Fibroblast of skin of left quadriceps (primary cell): ENCODE measurements at regions not wholly inside any gene's neighbourhood (a gene's known extent, or its start where the extent isn't known, plus 50 kb on each side); places are given as distances from the start of the nearest gene placed in this dataset.
"Not testable (repeated sequence)": the region's sequence is repeated elsewhere in the genome, so short reads cannot be mapped to it uniquely, and the experiment has no call there.

Source experiments
- DNase-seq, 2 experiments: peaks; one replicate each; pipeline ENCODE4 v3.0.0-alpha.2; 2013; ENCODE audit warnings: low read depth in 2 of 2

DNA sequence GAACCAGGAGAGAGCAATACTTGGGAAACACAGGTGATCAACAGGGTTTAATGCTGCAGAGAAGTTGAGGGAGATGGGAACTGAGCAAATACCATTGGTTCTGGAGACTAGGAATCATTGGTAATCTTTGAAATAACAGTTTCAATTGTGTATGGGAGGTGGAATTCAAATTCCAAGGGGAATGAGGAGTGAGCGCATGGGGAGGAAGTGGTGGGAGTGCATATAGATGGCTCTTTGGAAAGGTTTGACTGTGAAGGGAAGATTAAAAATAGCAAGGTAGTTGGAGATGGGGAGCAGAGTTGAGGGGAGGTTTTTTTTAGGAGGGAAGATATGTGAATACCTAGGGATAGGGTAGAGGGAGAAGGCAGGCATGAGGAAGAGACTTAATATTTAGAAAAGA, 51.1 kb upstream of the ROPN1 start:
- no peak for DNase-seq

- no peak for DNase-seq
Observed at GRCh38 chr3:124044956-124045355, 53.0 kb upstream of the ROPN1 start.

DNA sequence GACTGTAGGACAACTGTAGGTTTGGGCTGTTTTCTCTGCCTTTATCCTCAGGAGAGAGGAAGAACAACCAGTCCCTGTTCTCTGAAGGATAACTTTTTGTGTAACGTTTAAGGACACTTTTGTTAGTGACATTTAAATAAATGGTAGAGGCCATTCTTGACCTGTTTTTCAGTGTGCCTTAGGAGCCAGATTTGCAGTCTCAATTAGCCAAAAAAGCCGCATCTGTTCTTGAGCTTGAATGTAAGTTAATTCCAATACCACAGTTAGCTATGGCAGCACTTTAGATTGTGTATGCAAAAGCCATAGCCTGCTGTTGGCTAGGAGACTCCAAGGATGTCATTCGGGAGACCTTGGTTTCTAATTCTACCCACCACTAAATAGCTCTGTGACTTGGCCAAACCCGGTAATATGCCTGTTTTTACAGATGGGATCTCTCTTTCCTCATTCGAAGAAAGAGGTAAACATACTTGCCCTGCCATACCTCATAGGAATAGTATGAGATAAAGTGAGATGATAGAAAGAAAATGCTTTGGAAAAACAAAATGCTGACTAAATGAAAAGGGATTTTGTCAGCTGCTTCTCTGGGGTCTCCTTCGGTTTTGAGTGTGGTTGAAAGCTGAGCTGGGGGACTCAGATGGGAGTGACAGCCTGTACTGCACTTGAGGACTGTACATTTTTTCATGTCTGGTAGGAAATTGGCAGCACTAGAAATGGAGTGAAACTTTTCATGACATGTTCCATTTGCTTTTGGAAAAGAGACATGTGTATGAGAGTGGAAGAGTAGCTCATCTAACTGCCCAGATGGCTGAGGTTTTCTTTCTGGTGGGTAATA, 57.3 kb upstream of the ROPN1 start:
- DNase-seq: no peak

DNA sequence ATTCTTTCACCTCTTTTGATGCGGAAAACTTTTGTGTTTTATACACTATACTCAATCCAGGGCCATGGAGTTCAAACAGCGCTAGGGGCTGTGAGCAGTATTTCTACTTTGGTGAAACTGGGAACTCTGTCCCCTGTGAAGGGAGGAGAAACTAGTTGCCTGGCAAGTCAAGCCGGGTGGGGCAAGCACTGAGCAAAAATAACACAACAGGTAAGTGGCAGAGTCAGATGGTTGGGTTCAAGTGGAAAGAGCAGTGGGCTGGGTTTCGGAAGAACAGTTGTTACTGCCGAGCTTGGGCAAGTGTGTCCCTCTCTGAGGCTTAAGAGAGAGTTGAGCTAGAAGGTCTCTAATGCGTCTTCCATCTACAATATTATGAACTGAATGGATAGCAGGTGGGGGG, 59.7 kb upstream of the ROPN1 start:
- DNase-seq: no peak

DNA sequence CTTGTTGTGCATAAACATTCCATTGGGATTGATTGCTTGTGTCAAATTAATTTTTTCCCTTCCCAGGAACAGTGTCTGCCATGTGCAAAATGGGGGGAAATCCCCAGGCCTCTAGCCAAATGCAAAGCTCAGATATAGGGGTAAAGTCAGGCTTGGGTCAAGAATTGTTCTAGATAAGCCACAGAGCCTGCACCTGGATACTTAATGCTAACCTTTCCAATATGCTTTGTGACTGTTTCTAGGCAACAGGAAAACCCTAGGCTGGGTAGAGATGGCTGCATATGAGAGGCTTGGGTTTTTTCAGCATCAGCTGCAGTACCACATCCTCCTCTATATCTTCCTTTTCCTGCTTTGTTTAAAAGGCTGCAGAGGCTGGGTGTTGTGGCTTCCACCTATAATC, 61.9 kb upstream of the ROPN1 start:
- no peak for DNase-seq

DNA sequence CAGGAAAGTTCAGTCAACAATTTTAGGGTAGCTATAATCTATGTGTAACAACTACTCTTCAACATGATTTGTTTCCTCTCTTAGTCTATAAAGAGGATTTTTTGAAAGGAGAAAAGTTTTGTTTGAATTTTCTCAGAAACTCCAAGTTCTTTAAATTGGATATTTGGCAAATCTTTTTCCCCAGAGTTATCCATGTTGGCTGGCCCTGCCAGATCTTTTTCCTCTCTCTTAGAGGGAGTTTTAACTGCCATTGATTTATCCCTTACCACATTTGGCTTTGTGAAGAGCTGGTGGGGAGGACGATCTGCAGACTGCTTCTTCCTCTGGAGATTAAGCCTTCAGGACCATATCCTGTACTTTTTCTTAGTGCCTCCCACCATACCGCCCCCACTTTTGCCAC, 64.9 kb upstream of the ROPN1 start:
- no peak for DNase-seq

- DNase-seq: no peak
Observed at GRCh38 chr3:124057420-124057819, 65.5 kb upstream of the ROPN1 start.

DNA sequence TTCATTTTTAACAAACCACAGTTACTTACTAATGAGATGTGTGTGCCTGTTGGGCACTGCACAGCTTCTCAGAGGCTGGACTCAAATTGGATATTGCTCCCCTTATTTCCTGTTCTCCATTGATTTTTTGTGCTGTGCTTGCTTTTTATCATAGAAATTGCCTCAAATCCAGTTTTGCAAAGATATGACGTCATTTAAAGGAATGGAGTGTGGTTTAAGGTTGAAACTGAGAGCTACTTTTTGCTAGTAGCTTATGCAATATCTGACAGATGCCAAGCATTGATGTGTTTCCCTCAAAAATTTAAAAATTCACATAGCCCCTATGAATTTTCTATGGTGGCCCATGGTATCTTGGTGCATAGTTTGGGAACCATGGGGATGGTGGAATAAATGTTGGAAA, 67.7 kb upstream of the ROPN1 start:
- DNase-seq: peak; percentile 58 to 61

- peak; percentile 28 to 30 for DNase-seq
Observed at GRCh38 chr3:124063197-124063909, 71.4 kb upstream of the ROPN1 start.

DNA sequence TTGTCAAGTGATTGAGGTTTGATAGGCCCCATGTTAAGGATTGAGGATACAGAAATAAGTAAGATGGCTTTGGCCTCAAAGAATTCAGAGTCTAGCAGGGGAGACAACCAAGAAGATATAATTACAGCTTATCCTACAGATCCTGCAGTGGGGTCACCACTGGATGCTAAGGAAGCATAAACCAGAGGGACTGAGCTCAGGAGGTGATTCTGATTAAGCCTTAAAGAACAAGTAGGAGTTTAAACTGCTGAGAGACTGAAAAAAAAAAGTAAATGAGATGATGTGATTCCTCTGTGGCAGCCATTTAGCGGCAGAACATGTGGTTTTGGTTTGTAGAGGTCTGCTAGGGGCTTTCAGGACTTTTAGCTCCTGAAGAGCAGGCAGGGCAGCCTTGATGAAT, 72.1 kb upstream of the ROPN1 start:
- DNase-seq: peak in 1 of 2 experiments; percentile 22

DNA sequence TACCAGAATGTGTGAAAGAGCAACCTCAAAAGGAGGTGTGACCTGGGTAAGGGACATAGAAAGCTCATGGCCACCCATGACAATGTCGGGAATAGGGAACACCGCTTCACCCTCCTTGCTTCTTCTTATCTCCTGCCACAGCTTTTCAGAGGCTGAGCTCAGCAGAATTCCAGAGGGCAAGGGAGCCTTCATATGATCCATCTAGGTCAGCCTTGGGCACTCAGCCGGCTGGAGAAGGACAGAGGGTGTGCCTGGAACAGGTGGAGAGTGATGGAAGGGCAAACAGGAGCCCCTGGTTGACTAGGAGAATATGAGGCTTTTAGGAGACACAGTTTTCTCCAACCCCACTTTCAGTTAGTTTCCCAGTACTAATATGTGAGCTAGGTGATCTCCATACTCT, 74.6 kb upstream of the ROPN1 start:
- DNase-seq: not testable (repeated sequence)

GRCh38 chr3:124069706-124070105, 77.8 kb upstream of the ROPN1 start:
- not testable (repeated sequence) for DNase-seq

GRCh38 chr3:124075090-124075489, 83.2 kb upstream of the ROPN1 start:
- not testable (repeated sequence) for DNase-seq

GRCh38 chr3:124075753-124076152, 83.8 kb upstream of the ROPN1 start:
- no peak for DNase-seq

DNA sequence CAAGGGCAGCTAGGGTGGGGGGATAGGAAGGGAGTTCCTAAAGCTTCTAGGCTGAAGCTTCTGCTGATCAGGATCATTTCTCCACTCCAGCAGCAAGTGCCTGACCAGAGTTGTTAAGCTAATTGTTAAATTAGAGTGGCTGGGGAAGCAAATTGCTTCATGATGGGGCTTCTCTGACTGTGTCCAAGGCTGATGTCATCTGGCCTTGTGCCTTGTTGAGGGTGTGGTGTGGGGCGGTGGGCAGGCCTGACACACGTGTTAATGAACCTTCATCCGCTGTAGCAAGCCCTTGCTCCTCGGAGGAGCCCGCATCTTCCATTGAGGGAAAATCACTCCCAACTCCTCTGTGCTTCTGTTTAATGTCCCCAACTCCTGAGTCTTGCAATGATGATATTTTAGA, 84.3 kb upstream of the ROPN1 start:
- DNase-seq: no peak

GRCh38 chr3:124078953-124079911, 87.3 kb upstream of the ROPN1 start:
- peak in 1 of 2 experiments; percentile 29 for DNase-seq

DNA sequence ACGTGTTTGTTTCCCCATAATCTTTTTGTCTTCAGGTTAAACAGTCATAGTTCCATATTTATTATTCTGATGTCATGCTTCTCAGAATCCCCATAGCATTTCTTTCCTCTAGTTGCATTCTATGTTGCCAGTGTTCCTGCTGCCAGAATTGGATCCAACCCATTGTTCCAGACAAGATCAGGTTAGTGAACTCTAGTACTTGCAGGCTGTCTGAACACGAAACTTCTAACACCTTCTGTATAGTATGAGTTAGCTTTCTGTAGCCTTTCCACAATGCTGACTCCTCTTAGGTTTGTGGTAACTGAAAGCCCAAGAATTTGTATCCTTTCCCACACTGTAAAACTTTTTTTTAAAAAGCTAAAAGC, 88.0 kb upstream of the ROPN1 start:
- no peak for DNase-seq

DNA sequence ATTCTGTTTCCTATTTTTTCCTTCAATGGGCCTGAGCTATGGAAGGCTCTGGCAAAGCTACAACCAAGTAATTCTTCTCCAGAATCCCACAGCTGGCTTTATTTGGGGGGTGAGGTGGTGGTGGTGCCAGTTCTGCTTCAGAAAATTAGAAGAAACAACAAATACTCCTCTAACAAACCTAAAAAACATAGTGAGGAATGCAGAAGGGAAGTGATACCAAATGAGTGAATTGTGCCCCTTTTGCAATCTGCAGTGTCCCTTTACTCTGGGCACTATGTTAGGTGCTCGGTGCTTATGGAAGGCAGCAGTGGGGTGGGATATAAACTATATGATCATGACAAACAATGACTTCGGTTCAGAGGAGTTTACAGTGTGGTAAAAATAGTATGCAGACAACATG, 90.4 kb upstream of the ROPN1 start:
- no peak for DNase-seq

- DNase-seq: peak; percentile 89 to 90
Observed at GRCh38 chr3:124084022-124084881, 92.3 kb upstream of the ROPN1 start.

- DNase-seq: no peak
Observed at GRCh38 chr3:124088801-124089200, 96.9 kb upstream of the ROPN1 start.

GRCh38 chr3:124089214-124089613, 97.3 kb upstream of the ROPN1 start:
- DNase-seq: no peak
